ENCODE measurements at regions not wholly inside any gene's neighbourhood (a gene's known extent, or its start where the extent isn't known, plus 50 kb on each side); places are given as distances from the start of the nearest gene placed in this dataset.

DNA sequence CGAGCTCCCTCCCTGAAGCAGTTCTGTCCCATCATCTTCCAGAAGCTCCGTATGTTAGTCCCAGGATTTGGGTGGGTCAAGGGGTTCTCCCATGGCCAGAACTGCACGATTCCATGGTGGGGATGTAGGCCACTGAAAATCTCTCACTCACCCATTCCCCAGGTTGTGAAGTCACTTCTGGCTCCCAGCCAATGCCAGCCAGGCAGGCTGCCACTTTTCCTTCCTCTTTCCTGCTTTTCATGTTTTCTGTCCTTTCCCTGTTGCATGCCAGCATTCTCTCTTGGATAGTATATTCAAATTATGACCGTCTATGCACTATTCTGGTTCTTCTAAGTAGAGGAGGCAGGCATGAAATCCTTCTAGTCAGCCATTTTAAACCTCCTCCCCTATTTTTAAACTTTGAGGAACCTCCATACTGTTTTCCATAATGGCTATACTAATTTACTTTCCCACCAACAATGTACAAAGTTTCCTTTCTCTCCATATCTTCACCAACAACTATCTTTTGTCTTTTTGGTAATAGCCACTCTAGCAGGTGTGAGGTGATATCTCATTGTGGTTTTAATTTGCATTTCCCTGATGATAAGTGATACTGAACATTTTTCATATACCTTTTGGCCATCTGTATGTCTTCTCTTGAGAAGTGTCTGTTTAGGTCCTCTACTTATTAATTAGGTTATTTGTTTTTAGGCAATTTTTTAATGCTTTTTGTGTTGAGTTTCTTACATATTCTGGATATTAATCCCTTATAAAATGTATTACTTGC is 182.1 kb upstream of the TET2 start:
- no peak overlapping the region for H3K27ac Mint-ChIP-seq
- H3K9me3 Mint-ChIP-seq = peaks cover 11% of the 10 kb centered on the region
- TF ChIP-seq CTCF (IDR thresholded peaks at IDR 0.05; ENCODE audit: unreplicated experiment in 3 of 3) = no peak
- no peak overlapping the region for H3K4me3 Mint-ChIP-seq
- H3K36me3 Mint-ChIP-seq (ENCODE audit: low read depth) = no peaks in the 10 kb centered on the region
- H3K4me1 Mint-ChIP-seq = no peaks in the 10 kb centered on the region
- H3K27me3 Mint-ChIP-seq (ENCODE audit: low read depth) = no peaks in the 10 kb centered on the region

DNA sequence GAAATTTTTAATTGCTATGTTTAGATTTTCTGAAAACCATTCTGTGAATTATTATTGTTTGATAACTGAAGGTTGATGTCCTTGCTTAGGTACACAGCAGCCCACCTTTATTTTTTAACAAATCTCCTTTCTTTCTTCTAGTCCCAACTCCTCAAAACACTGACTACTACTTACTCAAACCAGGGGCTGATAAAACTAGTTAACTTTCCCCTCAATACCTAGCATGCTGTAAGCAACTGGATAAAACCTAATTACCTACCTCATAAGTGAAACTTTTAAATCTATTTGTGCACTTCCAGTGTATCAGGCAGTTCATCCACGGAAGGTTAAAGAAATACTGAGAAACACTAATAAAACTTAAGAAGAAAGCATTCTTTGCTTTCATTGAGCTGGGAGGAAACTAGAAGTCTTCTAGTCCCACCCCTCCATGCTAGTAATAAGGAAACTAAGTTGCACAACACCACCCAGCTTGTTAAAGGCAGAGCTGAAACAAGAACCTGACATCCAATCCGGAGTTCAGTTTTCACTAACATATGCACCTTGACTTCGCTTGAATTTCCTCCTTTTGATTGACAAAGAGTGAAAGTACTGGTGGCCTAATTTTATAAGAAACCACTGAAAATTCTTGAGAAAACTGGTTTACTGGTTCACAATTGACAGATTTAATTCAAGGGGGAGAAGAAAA is 180.2 kb upstream of the TET2 start:
- H3K9me3 Mint-ChIP-seq = peaks cover 4% of the 10 kb centered on the region
- TF ChIP-seq CTCF (IDR thresholded peaks at IDR 0.05; ENCODE audit: unreplicated experiment in 3 of 3) = no peak
- no peaks in the 10 kb centered on the region for H3K27me3 Mint-ChIP-seq (ENCODE audit: low read depth)
- no peak overlapping the region for H3K4me3 Mint-ChIP-seq
- H3K36me3 Mint-ChIP-seq (ENCODE audit: low read depth) = no peaks in the 10 kb centered on the region
- H3K27ac Mint-ChIP-seq = no peak overlapping the region
- H3K4me1 Mint-ChIP-seq = no peaks in the 10 kb centered on the region

- Mint-ChIP-seq H3K27ac (no peak overlapping the region), H3K9me3 (peaks cover 1% of the 10 kb centered on the region), H3K27me3 (ENCODE audit: low read depth) (no peaks in the 10 kb centered on the region), H3K4me3 (no peak overlapping the region), H3K4me1 (no peaks in the 10 kb centered on the region), H3K36me3 (ENCODE audit: low read depth) (no peaks in the 10 kb centered on the region)
- no peak for TF ChIP-seq CTCF (IDR thresholded peaks at IDR 0.05; ENCODE audit: unreplicated experiment in 3 of 3)
Observed at GRCh38 chr4:104967034-104967401, 179.7 kb upstream of the TET2 start.

GRCh38 chr4:104969394-104970082 is 177.1 kb upstream of the TET2 start:
- H3K27me3 Mint-ChIP-seq (ENCODE audit: low read depth) = no peaks in the 10 kb centered on the region
- no peak overlapping the region for H3K4me3 Mint-ChIP-seq
- no peaks in the 10 kb centered on the region for H3K36me3 Mint-ChIP-seq (ENCODE audit: low read depth)
- no peaks in the 10 kb centered on the region for H3K4me1 Mint-ChIP-seq
- no peak overlapping the region for H3K27ac Mint-ChIP-seq
- no peak for TF ChIP-seq CTCF (IDR thresholded peaks at IDR 0.05; ENCODE audit: unreplicated experiment in 3 of 3)
- H3K9me3 Mint-ChIP-seq = no peaks in the 10 kb centered on the region

DNA sequence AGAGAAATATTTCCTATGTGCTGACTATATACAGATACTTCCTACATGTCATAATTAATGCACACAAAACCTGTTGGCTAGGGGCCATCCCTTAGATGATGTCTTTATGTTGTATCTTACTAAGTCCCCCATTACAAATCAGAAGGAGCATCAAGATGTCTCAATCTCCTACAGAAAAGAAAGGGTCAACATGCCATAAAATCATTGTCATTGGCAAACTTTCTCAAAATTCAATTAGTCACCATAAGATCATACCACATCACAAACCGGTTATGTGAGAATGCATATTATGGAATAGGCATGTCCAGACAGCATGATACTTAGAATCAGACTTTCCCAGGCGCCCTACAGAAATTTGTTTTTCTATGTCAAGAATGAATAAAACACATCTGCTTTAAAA is 175.2 kb upstream of the TET2 start:
- no peaks in the 10 kb centered on the region for H3K4me1 Mint-ChIP-seq
- no peaks in the 10 kb centered on the region for H3K9me3 Mint-ChIP-seq
- TF ChIP-seq CTCF (IDR thresholded peaks at IDR 0.05; ENCODE audit: unreplicated experiment in 3 of 3) = no peak

More for the DNA sequence above, 175.2 kb upstream of the TET2 start:
- Mint-ChIP-seq H3K27ac (no peak overlapping the region), H3K4me3 (no peak overlapping the region), H3K36me3 (ENCODE audit: low read depth) (no peaks in the 10 kb centered on the region), H3K27me3 (ENCODE audit: low read depth) (no peaks in the 10 kb centered on the region)
